ENCODE measurements at regions not wholly inside any gene's neighbourhood (a gene's known extent, or its start where the extent isn't known, plus 50 kb on each side); places are given as distances from the start of the nearest gene placed in this dataset.
"Not testable (repeated sequence)": the region's sequence is repeated elsewhere in the genome, so short reads cannot be mapped to it uniquely, and the experiment has no call there.

DNA sequence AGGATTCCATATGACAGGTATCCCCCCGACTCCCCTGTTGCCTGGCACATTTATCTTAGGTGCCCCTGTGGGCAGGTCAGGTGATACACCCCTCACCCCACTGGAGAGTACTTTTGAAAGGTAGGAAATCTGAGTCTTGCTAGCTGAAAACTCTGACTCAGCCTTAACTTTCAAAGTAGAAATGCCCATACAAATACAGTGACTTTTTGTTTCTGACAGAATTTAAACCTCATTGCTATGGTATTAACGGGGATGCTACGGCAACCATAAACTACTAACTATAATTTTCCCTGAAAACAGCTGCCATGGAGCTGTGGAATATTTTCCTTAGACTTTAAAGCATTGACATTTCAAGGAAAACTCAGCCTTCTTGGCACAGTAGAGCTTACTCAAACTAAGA is 536.0 kb downstream of the RFPL4B start:
- H3K27ac ChIP-seq (ENCODE audit: low read length) = no peak overlapping the region
- no TSS peak for BruUV-seq (replicated peaks)
- H3K27me3 ChIP-seq (ENCODE audit: control insufficient read depth, insufficient read depth, low read length) = no peaks in the 10 kb centered on the region
- H3K36me3 ChIP-seq (ENCODE audit: control insufficient read depth, insufficient read depth, low read length) = no peaks in the 10 kb centered on the region
- no peak for TF ChIP-seq SIN3A (IDR thresholded peaks at IDR 0.05; ENCODE audit: borderline replicate concordance, insufficient read depth, low read depth, low read length)
- TF ChIP-seq, protein P1, sequence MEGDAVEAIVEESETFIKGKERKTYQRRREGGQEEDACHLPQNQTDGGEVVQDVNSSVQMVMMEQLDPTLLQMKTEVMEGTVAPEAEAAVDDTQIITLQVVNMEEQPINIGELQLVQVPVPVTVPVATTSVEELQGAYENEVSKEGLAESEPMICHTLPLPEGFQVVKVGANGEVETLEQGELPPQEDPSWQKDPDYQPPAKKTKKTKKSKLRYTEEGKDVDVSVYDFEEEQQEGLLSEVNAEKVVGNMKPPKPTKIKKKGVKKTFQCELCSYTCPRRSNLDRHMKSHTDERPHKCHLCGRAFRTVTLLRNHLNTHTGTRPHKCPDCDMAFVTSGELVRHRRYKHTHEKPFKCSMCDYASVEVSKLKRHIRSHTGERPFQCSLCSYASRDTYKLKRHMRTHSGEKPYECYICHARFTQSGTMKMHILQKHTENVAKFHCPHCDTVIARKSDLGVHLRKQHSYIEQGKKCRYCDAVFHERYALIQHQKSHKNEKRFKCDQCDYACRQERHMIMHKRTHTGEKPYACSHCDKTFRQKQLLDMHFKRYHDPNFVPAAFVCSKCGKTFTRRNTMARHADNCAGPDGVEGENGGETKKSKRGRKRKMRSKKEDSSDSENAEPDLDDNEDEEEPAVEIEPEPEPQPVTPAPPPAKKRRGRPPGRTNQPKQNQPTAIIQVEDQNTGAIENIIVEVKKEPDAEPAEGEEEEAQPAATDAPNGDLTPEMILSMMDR (IDR thresholded peaks at IDR 0.05) = no peak
- TF ChIP-seq, protein P2, sequence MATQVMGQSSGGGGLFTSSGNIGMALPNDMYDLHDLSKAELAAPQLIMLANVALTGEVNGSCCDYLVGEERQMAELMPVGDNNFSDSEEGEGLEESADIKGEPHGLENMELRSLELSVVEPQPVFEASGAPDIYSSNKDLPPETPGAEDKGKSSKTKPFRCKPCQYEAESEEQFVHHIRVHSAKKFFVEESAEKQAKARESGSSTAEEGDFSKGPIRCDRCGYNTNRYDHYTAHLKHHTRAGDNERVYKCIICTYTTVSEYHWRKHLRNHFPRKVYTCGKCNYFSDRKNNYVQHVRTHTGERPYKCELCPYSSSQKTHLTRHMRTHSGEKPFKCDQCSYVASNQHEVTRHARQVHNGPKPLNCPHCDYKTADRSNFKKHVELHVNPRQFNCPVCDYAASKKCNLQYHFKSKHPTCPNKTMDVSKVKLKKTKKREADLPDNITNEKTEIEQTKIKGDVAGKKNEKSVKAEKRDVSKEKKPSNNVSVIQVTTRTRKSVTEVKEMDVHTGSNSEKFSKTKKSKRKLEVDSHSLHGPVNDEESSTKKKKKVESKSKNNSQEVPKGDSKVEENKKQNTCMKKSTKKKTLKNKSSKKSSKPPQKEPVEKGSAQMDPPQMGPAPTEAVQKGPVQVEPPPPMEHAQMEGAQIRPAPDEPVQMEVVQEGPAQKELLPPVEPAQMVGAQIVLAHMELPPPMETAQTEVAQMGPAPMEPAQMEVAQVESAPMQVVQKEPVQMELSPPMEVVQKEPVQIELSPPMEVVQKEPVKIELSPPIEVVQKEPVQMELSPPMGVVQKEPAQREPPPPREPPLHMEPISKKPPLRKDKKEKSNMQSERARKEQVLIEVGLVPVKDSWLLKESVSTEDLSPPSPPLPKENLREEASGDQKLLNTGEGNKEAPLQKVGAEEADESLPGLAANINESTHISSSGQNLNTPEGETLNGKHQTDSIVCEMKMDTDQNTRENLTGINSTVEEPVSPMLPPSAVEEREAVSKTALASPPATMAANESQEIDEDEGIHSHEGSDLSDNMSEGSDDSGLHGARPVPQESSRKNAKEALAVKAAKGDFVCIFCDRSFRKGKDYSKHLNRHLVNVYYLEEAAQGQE (IDR thresholded peaks at IDR 0.05; ENCODE audit: insufficient read depth in 1 of 2, low read depth in 2 of 2, low read length in 1 of 2) = no peak
- TF ChIP-seq POLR2AphosphoS5 (IDR thresholded peaks at IDR 0.05; ENCODE audit: low read depth, low read length) = no peak
- no peak for TF ChIP-seq TCF7L2 (IDR thresholded peaks at IDR 0.05; ENCODE audit: low read depth, low read length)
- no peaks in the 10 kb centered on the region; the same call in 1 of the 2 replicates for H3K9me3 ChIP-seq (ENCODE audit: control insufficient read depth, insufficient read depth, low read depth, low read length)
- CTCF ChIA-PET = no interaction called here
- ATAC-seq (no peak), DNase-seq (ENCODE audit: low read depth, low spot score) (no peak)
- in situ Hi-C loops (cut with HindIII; ENCODE audit: low pct_unique_long_range_greater_than_20kb, low sequenced_read_pairs) (no loop called here), intact Hi-C loops (cut with micrococcal nuclease; ENCODE audit: unreplicated experiment) (no loop called here)
- H3K4me3 ChIP-seq (ENCODE audit: low read depth in 2 of 2, low read length in 2 of 2) = no peak overlapping the region
- POLR2A ChIA-PET = no interaction called here
- no peaks in the 10 kb centered on the region for H3K4me1 ChIP-seq (ENCODE audit: control insufficient read depth, insufficient read depth, low read length)

DNA sequence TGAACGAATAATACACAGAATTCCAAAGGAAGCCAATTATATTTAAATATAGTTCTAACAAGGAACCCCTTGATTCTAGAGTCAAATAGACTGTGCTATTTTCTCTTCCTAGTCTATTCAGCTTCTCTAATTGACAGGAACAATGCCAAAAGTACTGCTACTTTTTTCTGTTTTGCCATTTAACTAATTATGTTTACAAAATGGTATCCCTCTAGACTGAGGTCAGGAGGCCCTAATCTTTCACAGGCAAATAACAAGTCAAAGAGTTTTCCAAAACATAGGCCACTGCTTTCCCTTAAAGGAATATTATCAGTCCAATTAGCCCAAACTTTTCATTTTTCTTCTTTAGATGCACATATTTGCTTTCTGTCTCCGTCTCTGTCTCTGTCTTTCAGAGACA is 539.3 kb downstream of the RFPL4B start:
- TF ChIP-seq POLR2AphosphoS5 (IDR thresholded peaks at IDR 0.05; ENCODE audit: low read depth, low read length) (no peak), TCF7L2 (IDR thresholded peaks at IDR 0.05; ENCODE audit: low read depth, low read length) (no peak), SIN3A (IDR thresholded peaks at IDR 0.05; ENCODE audit: borderline replicate concordance, insufficient read depth, low read depth, low read length) (no peak)
- TF ChIP-seq, protein P1 (IDR thresholded peaks at IDR 0.05) = no peak
- TF ChIP-seq, protein P2 (IDR thresholded peaks at IDR 0.05; ENCODE audit: insufficient read depth in 1 of 2, low read depth in 2 of 2, low read length in 1 of 2) = no peak
- intact Hi-C loops (cut with micrococcal nuclease; ENCODE audit: unreplicated experiment) = no loop called here
- Histone ChIP-seq H3K4me1 (ENCODE audit: control insufficient read depth, insufficient read depth, low read length) (no peaks in the 10 kb centered on the region), H3K27me3 (ENCODE audit: control insufficient read depth, insufficient read depth, low read length) (no peaks in the 10 kb centered on the region), H3K36me3 (ENCODE audit: control insufficient read depth, insufficient read depth, low read length) (no peaks in the 10 kb centered on the region), H3K27ac (ENCODE audit: low read length) (no peak overlapping the region), H3K4me3 (ENCODE audit: low read depth in 2 of 2, low read length in 2 of 2) (no peak overlapping the region), H3K9me3 (ENCODE audit: control insufficient read depth, insufficient read depth, low read depth, low read length) (no peaks in the 10 kb centered on the region; the same call in 1 of the 2 replicates)
- in situ Hi-C loops (cut with HindIII; ENCODE audit: low pct_unique_long_range_greater_than_20kb, low sequenced_read_pairs) = no loop called here
- DNase-seq (ENCODE audit: low read depth, low spot score) (no peak), ATAC-seq (no peak)
- ChIA-PET CTCF (interaction anchor here (0.7 kb wide), 1 partner anchor 416 kb away, joined by 3 read pairs; no protein-coding TSS in a partner anchor), POLR2A (no interaction called here)
- BruUV-seq (replicated peaks) = no TSS peak

DNA sequence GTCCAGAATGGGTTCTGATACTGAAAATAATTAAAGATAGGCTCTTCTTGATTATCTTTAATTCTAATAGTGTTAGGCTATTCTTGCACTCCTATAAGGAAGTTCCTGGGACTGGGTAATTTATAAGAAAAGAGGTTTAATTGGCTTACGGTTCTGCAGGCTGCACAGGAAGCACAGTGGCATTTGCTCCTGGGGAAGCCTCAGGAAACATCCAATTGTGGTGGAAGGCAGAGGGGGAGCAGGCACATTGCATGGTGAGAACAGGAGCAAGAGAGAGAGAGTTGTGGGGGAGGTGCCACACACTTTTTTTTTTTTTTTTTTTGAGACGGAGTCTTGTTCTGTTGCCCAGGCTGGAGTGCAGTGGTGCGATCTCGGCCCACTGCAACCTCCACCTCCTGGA is 540.3 kb downstream of the RFPL4B start:
- H3K36me3 ChIP-seq (ENCODE audit: control insufficient read depth, insufficient read depth, low read length); POLR2A ChIA-PET; H3K9me3 ChIP-seq (ENCODE audit: control insufficient read depth, insufficient read depth, low read depth, low read length); intact Hi-C loops (cut with micrococcal nuclease; ENCODE audit: unreplicated experiment); DNase-seq (ENCODE audit: low read depth, low spot score); BruUV-seq (replicated peaks); in situ Hi-C loops (cut with HindIII; ENCODE audit: low pct_unique_long_range_greater_than_20kb, low sequenced_read_pairs); H3K27me3 ChIP-seq (ENCODE audit: control insufficient read depth, insufficient read depth, low read length); ATAC-seq; H3K27ac ChIP-seq (ENCODE audit: low read length); H3K4me3 ChIP-seq (ENCODE audit: low read depth in 2 of 2, low read length in 2 of 2); H3K4me1 ChIP-seq (ENCODE audit: control insufficient read depth, insufficient read depth, low read length); CTCF ChIA-PET: not testable (repeated sequence)
